GM12891 (cell line): ENCODE measurements at regions not wholly inside any gene's neighbourhood (a gene's known extent, or its start where the extent isn't known, plus 50 kb on each side); places are given as distances from the start of the nearest gene placed in this dataset.

Experiments
- POLR2A ChIP-seq: IDR thresholded peaks from 2 replicates; pipeline ENCODE4 v1.6.1; 2011; ENCODE audit warnings: low read depth, low read length, control low read depth
- POLR2AphosphoS5 ChIP-seq: IDR thresholded peaks from 2 replicates; pipeline ENCODE4 v1.6.1; 2011; ENCODE audit warnings: low read depth, low read length, control low read depth
- POU2F2 ChIP-seq: IDR thresholded peaks from 2 replicates; pipeline ENCODE4 v1.6.1; 2011; ENCODE audit warnings: low read depth, mild to moderate bottlenecking, control low read depth, low read length, moderate library complexity
- TAF1 ChIP-seq: IDR thresholded peaks from 2 replicates; pipeline ENCODE4 v1.6.1; 2011; ENCODE audit warnings: low read depth, low read length, control low read depth

DNA sequence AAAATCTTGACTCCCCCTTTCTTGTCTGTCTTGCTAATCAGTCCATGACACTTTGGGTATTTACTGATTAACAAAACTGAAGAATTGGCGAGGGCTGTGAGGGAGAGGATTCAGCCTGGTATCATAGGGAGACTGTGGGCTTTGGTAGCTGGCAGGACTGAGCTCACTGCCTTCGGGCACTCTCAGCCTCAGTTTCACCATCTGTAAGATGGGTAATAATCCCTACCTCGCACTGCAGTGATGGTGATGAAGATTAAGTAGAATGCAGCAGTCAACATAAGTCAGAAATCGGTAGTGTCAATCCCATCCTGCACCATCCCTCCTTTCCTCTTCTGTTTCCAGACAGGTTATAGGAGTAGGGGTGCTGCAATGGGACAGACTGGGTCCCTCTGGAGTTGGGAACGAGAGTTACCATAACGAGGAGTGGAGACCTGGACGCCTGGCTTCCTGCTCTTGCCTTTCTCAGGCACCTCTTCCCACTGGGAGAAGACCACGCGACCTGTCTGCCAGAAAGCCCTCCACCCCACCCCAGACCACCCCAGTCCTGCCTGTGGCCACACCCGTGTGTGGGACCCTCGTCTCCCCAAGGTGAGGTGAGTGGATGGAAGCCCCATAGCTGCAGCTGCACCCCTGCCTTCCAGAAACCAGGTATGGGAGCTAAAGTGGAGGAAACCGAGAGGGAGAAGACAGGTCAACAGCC lies 99.1 kb downstream of the SNX5 start:
- no peak for TF ChIP-seq TAF1
- TF ChIP-seq POLR2A, result no peak
- TF ChIP-seq POLR2AphosphoS5, result no peak
- no peak for TF ChIP-seq POU2F2
